Stimulated activated CD4-positive, alpha-beta T cell treated with anti-CD3 and anti-CD28 coated beads, Interleukin-4, amount 100 ng/mL, for 24 hours (primary cell): ENCODE measurements at regions not wholly inside any gene's neighbourhood (a gene's known extent, or its start where the extent isn't known, plus 50 kb on each side); places are given as distances from the start of the nearest gene placed in this dataset.

Source experiments
- DNase-seq: peaks from one replicate; pipeline ENCODE4 v3.0.0-alpha.2; 2020

DNA sequence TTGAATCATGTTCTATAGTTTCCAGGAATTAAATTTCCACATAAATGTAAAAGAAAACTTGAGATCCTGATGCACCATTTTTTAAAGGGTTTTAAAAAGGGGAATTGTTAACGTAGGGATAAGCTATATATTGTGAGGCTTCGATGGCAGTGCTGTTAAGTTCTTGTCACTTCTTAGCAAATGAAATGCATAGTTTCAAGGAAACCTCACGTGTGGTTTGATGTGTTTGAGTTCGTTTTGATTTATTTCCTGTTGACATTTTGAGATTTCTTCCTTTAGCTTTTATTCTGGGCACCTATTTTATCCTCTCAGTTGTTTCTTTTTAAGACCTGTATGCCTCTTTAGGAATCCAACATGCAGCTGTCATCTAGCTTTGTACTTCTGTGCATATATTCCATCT is 301.0 kb downstream of the DOCK8 start:
- DNase-seq: no peak

- DNase-seq: no peak
These were observed 303.3 kb downstream of the DOCK8 start for GRCh38 chr9:517993-518392.

GRCh38 chr9:518540-518939 is 303.9 kb downstream of the DOCK8 start:
- no peak for DNase-seq

- no peak for DNase-seq
These were observed 304.9 kb downstream of the DOCK8 start for GRCh38 chr9:519579-519978.

- no peak for DNase-seq
These were observed 305.6 kb downstream of the DOCK8 start for GRCh38 chr9:520302-520701.

DNA sequence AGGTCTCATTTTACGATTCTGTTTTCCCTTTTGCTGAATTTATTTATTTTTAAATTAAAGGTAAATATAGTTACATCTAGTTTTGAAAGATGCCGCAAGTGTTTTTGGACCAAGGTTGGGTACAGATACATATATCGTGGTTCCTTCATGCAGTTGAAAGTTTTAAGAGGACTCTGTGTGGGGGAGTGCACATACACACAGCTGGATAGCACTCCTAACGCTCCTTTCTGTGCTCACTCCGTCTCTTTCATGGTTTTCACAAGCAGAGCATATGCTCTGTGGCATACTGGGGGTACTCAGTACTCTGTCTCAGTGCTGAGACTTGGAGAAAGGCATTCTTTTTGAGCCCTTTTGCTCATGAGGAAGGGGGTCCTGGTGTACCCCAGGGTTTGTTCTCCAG is 307.5 kb downstream of the DOCK8 start:
- no peak for DNase-seq

DNA sequence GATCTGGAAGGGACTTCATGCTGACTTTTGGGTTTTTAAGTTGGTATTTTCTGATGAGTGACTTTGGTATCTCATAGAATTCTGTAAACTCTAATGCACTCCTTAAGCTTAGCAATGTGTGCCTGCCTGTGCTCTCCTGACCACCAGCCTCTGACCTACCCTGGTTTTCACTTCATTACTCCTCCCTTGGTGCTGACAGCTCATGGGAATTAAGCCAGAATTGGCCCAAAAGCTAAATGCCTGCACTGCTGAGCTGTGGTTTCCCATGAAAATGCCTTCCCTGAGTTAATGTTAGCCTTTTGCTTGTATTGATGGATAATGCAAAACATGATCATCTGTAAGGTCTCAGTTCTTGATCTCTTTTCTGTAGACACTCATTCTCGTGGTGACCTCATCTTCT is 308.0 kb downstream of the DOCK8 start:
- no peak for DNase-seq

- DNase-seq: no peak
These were observed 308.8 kb downstream of the DOCK8 start for GRCh38 chr9:523444-523843.

- DNase-seq: no peak
These were observed 309.3 kb downstream of the DOCK8 start for GRCh38 chr9:524008-524407.

DNA sequence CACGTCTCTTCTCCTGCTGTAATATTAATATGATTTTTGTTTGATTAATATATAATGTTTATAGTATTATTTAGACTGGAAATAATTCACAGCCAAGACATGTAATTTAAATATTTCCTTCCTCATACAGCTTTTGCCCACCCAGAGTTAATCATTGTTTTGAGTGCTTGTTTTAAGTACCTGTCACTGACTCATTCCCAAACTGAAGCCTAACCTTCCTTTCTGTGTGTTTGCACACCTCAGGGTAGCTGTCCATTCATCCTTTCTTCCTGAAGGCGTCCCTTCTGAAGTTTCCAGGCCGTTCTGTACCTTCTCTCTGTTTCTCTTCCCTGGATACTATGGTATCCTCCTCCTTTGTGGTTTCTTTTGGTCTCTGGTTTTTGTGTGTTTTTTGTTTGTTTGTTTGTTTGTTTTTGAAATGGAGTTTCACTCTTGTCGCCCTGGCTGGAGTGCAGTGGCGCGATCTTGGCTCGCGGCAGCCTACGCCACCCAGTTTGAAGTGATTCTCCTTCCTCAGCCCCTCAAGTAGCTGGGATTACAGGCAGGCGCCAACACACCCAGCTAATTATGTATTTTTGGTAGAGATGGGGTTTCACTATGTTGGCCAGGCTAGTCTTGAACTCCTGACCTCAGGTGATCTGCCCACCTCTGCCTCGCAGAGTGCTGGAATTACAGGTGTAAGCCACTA is 312.4 kb downstream of the DOCK8 start:
- DNase-seq: no peak

DNA sequence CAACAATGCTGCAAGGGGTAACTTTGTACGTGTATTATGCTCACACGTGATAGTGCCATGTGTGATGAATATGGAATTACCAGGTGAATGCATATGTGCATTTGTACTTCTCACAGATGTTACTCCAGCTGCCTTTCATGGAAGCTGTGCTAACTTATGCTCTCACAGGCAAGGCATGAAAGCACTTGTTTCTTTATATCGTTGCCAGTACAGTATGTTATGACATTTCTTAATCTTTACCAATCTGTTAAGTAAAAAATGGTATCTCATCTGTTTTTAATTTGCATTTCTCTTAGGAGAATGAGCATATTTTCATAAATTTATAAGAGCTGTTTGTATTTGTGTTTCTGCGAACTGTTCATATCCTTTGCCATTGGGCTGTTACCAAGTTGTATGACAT is 311.8 kb upstream of the DMRT1 start:
- DNase-seq: no peak

GRCh38 chr9:530681-531080 is 310.8 kb upstream of the DMRT1 start:
- DNase-seq: no peak

DNA sequence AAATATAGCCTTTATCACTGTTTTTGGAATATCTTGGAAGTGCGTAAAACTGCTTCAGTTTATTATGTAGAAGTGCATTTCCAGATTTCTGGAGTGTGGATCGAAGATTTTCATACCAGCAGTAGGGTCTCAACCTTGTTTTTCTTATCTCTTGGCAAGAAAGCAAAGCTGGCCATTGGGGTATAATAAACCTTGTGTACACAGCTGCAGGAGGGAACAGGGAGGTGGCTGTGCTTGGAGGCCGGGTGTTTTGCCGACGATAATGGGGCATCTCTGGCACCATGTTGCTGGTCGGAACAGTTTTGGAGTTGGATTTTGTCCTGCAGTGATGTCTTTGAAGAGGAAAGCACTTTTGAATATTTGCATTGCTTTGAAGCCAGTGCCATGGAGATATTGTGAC is 308.8 kb upstream of the DMRT1 start:
- no peak for DNase-seq

- no peak for DNase-seq
These were observed 306.6 kb upstream of the DMRT1 start for GRCh38 chr9:534886-535285.

GRCh38 chr9:535356-535755 is 306.1 kb upstream of the DMRT1 start:
- DNase-seq: no peak

GRCh38 chr9:536597-537511 is 304.6 kb upstream of the DMRT1 start:
- DNase-seq: no peak

GRCh38 chr9:543478-543877 is 298.0 kb upstream of the DMRT1 start:
- no peak for DNase-seq

DNA sequence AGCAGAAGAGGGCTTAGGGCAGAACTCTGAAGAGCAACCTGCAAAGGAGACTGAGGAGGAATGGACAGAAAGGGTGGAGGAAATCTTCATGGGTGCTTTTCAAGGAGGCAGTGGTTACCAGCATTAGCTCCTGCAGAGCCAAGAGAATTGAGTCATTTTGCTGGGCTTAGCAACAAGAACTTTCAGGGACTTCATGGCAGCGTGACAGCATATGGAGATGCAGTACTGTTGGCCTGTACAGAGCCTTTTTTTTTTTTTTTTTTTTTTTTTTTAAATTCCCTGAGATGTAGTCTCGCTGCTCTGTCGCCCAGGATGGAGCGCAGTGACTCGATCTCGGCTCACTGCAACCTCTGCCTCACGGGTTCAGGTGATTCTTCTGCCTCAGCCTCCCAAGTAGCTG is 296.0 kb upstream of the DMRT1 start:
- DNase-seq: no peak

- DNase-seq: no peak
These were observed 295.3 kb upstream of the DMRT1 start for GRCh38 chr9:546235-546634.

DNA sequence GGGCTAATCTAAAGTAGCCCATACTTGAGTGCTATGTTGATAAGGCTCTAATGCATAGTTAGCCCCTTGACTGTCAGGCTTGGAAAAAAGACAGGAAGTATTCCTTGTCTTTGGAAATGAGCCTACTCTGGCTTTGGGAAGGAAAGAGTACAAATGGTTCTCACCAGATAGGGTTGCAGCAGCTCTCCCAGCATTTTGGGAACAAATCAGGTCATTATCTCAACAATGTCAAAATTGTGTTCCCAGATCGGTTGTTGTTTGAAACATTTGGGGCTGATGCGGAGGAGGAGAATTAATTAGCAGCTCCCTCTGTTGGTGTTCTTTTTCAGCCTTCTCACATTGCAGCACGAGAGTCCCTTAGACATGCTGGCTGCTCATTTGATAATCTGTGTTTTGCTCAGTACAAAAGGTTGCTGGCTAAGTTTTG is 294.7 kb upstream of the DMRT1 start:
- DNase-seq: no peak

- DNase-seq: no peak
These were observed 294.2 kb upstream of the DMRT1 start for GRCh38 chr9:547314-547713.

DNA sequence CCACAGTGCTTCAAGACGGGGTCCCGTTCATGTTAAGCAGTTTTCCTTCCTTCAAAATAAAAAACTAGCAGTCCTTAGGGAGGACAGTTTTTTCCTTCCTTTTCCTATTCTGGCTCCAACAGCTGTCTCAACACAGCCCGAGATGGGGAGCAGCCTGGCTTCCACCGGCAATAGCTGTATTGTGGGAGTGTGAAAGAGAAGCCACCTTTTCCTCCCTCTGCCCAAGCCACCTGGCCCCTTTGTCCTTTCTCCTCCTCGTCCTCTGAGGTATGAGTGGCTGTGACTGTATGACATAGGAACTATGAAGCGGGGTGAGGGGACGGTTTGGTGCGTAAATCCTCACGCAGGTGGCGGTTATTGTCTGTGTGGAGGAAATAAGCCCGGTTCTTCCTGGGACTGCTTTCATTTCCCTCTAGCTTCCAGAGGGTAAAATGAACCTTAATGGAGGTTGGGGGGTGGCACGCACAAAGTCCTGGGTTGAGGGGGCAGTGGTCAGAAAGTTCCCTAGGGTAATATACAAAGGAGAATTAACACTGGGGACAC is 292.0 kb upstream of the DMRT1 start:
- no peak for DNase-seq

DNA sequence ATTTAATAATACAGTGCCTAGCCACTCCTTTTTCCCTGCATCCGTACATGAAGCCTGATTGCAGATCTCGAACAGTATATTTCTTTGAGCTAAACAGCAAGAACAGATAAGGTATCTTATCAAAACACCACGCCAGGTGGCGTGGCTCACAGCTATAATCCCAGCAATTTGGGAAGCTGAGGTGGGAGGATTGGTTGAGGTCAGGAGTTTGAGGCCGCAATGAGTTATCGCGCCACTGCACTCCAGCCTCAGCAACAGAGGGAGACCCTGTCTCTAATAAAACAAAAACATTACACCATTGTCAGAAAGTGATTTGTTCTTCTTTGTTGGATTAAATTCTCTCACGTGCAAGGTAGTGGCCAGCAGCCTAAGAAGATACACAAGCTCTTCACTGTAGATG is 291.2 kb upstream of the DMRT1 start:
- no peak for DNase-seq
